ENCODE measurements at regions not wholly inside any gene's neighbourhood (a gene's known extent, or its start where the extent isn't known, plus 50 kb on each side); places are given as distances from the start of the nearest gene placed in this dataset.

- no peaks in the 10 kb centered on the region for H3F3A ChIP-seq (ENCODE audit: low read length, unreplicated experiment)
- no peak for ATAC-seq
- H3K79me2 ChIP-seq (ENCODE audit: low read length), result no peaks in the 10 kb centered on the region
- H3K9ac ChIP-seq (ENCODE audit: low read length), result no peak overlapping the region
- TF ChIP-seq EZH2phosphoT487 (IDR thresholded peaks at IDR 0.05; ENCODE audit: borderline replicate concordance, low read length) (no peak), EZH2 (IDR thresholded peaks at IDR 0.05; ENCODE audit: low read length, unreplicated experiment) (no peak), CTCF (conservative IDR thresholded peaks at IDR 0.05; ENCODE audit: low read depth, low read length) (no peak)
- no peaks in the 10 kb centered on the region for H3K36me3 ChIP-seq (ENCODE audit: low read depth, low read length)
- DNase-seq, result no peak
- H2AFZ ChIP-seq (ENCODE audit: low read length), result no peak overlapping the region
- no peaks in the 10 kb centered on the region for H3K4me1 ChIP-seq (ENCODE audit: insufficient read depth, low read length)
- no peaks in the 10 kb centered on the region for H4K20me1 ChIP-seq (ENCODE audit: low read length)
- H3K9me3 ChIP-seq (ENCODE audit: low read length), result peaks cover 2% of the 10 kb centered on the region; the same call in 1 of the 2 replicates
- intact Hi-C loops (cut with micrococcal nuclease), result no loop called here
- BruUV-seq (replicated peaks), result no TSS peak
- no peak overlapping the region for H3K4me3 ChIP-seq (ENCODE audit: low read length)
- no peaks in the 10 kb centered on the region for H3K9me2 ChIP-seq (replicated peaks; ENCODE audit: low read length)
- no peak overlapping the region for H3K27ac ChIP-seq (ENCODE audit: low read length)
- no peaks in the 10 kb centered on the region for H3K27me3 ChIP-seq (ENCODE audit: low read length)
- CTCF ChIA-PET, result no interaction called here
- no peak overlapping the region for H3K4me2 ChIP-seq (ENCODE audit: low read length)
- POLR2A ChIA-PET (ENCODE audit: unreplicated experiment), result no interaction called here
Measured at GRCh38 chr3:28088811-28089526, 152.4 kb upstream of the CMC1 start.

- ChIA-PET CTCF (no interaction called here), POLR2A (ENCODE audit: unreplicated experiment) (no interaction called here)
- no peaks in the 10 kb centered on the region for H3K79me2 ChIP-seq (ENCODE audit: low read length)
- no peaks in the 10 kb centered on the region for H3K9me2 ChIP-seq (replicated peaks; ENCODE audit: low read length)
- no peak for ATAC-seq
- no peak overlapping the region for H2AFZ ChIP-seq (ENCODE audit: low read length)
- no peaks in the 10 kb centered on the region for H4K20me1 ChIP-seq (ENCODE audit: low read length)
- no peaks in the 10 kb centered on the region for H3K36me3 ChIP-seq (ENCODE audit: low read depth, low read length)
- H3F3A ChIP-seq (ENCODE audit: low read length, unreplicated experiment), result no peaks in the 10 kb centered on the region
- no peak overlapping the region for H3K4me2 ChIP-seq (ENCODE audit: low read length)
- intact Hi-C loops (cut with micrococcal nuclease), result no loop called here
- no peak; the same call in 1 of the 2 replicates for TF ChIP-seq CTCF (conservative IDR thresholded peaks at IDR 0.05; ENCODE audit: low read depth, low read length)
- no peak for TF ChIP-seq EZH2phosphoT487 (IDR thresholded peaks at IDR 0.05; ENCODE audit: borderline replicate concordance, low read length)
- TF ChIP-seq EZH2 (IDR thresholded peaks at IDR 0.05; ENCODE audit: low read length, unreplicated experiment), result no peak
- DNase-seq, result no peak
- H3K9me3 ChIP-seq (ENCODE audit: low read length), result peaks cover 6% of the 10 kb centered on the region; the same call in 1 of the 2 replicates
- no peaks in the 10 kb centered on the region for H3K27me3 ChIP-seq (ENCODE audit: low read length)
- no peak overlapping the region for H3K9ac ChIP-seq (ENCODE audit: low read length)
- no peak overlapping the region for H3K27ac ChIP-seq (ENCODE audit: low read length)
- no TSS peak for BruUV-seq (replicated peaks)
- H3K4me3 ChIP-seq (ENCODE audit: low read length), result no peak overlapping the region
- H3K4me1 ChIP-seq (ENCODE audit: insufficient read depth, low read length), result no peaks in the 10 kb centered on the region
Measured at GRCh38 chr3:28089527-28089897, 151.9 kb upstream of the CMC1 start.

- ChIA-PET POLR2A (ENCODE audit: unreplicated experiment) (no interaction called here), CTCF (no interaction called here)
- Histone ChIP-seq H4K20me1 (ENCODE audit: low read length) (no peaks in the 10 kb centered on the region), H3K36me3 (ENCODE audit: low read depth, low read length) (0 out of 2 replicates have a peak, but pooled peaks cover 2% of the 10 kb centered on the region), H3K4me3 (ENCODE audit: low read length) (no peak overlapping the region), H3K4me1 (ENCODE audit: insufficient read depth, low read length) (no peaks in the 10 kb centered on the region), H3K27me3 (ENCODE audit: low read length) (no peaks in the 10 kb centered on the region), H2AFZ (ENCODE audit: low read length) (no peak overlapping the region), H3K79me2 (ENCODE audit: low read length) (no peaks in the 10 kb centered on the region), H3K4me2 (ENCODE audit: low read length) (no peak overlapping the region), H3F3A (ENCODE audit: low read length, unreplicated experiment) (no peaks in the 10 kb centered on the region), H3K9me3 (ENCODE audit: low read length) (peaks cover 16% of the 10 kb centered on the region), H3K27ac (ENCODE audit: low read length) (no peak overlapping the region), H3K9ac (ENCODE audit: low read length) (no peak overlapping the region), H3K9me2 (replicated peaks; ENCODE audit: low read length) (no peaks in the 10 kb centered on the region)
- TF ChIP-seq EZH2 (IDR thresholded peaks at IDR 0.05; ENCODE audit: low read length, unreplicated experiment), result no peak
- BruUV-seq (replicated peaks), result no TSS peak
- no peak for ATAC-seq
- intact Hi-C loops (cut with micrococcal nuclease), result no loop called here
- no peak for DNase-seq
Measured at GRCh38 chr3:28099296-28099695, 142.1 kb upstream of the CMC1 start.

All from PC-3 (cell line).